HUES6 (cell line): ENCODE measurements at regions not wholly inside any gene's neighbourhood (a gene's known extent, or its start where the extent isn't known, plus 50 kb on each side); places are given as distances from the start of the nearest gene placed in this dataset.

Source experiments
- H3K27ac ChIP-seq: 2 replicates; pipeline ENCODE4 v1.7.0; 2013; ENCODE audit warnings: low read depth, mild to moderate bottlenecking, low read length, inconsistent platforms
- H3K27me3 ChIP-seq: 2 replicates; pipeline ENCODE4 v1.6.1; 2013; ENCODE audit warnings: low read length; ENCODE audit not compliant: control insufficient read depth, insufficient read depth
- H3K36me3 ChIP-seq: 2 replicates; pipeline ENCODE4 v1.6.1; 2013; ENCODE audit warnings: low read length; ENCODE audit not compliant: control insufficient read depth, insufficient read depth
- H3K4me1 ChIP-seq: 2 replicates; pipeline ENCODE4 v1.6.1; 2013; ENCODE audit warnings: low read length; ENCODE audit not compliant: control insufficient read depth, insufficient read depth
- H3K4me3 ChIP-seq: 2 replicates; pipeline ENCODE4 v1.5.1; 2013; ENCODE audit warnings: low read depth, low read length
- H3K9ac ChIP-seq: one replicate; pipeline ENCODE4 v1.6.1; 2013; ENCODE audit warnings: mild to moderate bottlenecking, low read length
- H3K9me3 ChIP-seq: 2 replicates; pipeline ENCODE4 v1.6.1; 2013; ENCODE audit warnings: low read depth, low read length; ENCODE audit not compliant: control insufficient read depth, insufficient read depth

- H3K9me3 ChIP-seq = peaks cover 12% of the 10 kb centered on the region
- no peak overlapping the region for H3K4me3 ChIP-seq
- no peaks in the 10 kb centered on the region for H3K27me3 ChIP-seq
- H3K9ac ChIP-seq = no peak overlapping the region
- no peak overlapping the region for H3K27ac ChIP-seq
- no peaks in the 10 kb centered on the region for H3K36me3 ChIP-seq
- no peaks in the 10 kb centered on the region for H3K4me1 ChIP-seq
These were observed 170.4 kb downstream of the PTPRC start for GRCh38 chr1:198809247-198809646.

- Histone ChIP-seq H3K27me3 (no peaks in the 10 kb centered on the region), H3K4me3 (no peak overlapping the region), H3K36me3 (no peaks in the 10 kb centered on the region), H3K27ac (no peak overlapping the region), H3K9me3 (peaks cover 21% of the 10 kb centered on the region), H3K4me1 (no peaks in the 10 kb centered on the region), H3K9ac (no peak overlapping the region)
These were observed 172.6 kb downstream of the PTPRC start for GRCh38 chr1:198811449-198811848.

GRCh38 chr1:198823626-198824025, 184.8 kb downstream of the PTPRC start:
- H3K4me3 ChIP-seq = no peak overlapping the region
- no peaks in the 10 kb centered on the region for H3K4me1 ChIP-seq
- no peaks in the 10 kb centered on the region for H3K36me3 ChIP-seq
- no peaks in the 10 kb centered on the region for H3K9me3 ChIP-seq
- H3K9ac ChIP-seq = no peak overlapping the region
- H3K27ac ChIP-seq = no peak overlapping the region
- H3K27me3 ChIP-seq = no peaks in the 10 kb centered on the region

- Histone ChIP-seq H3K9me3 (no peaks in the 10 kb centered on the region), H3K4me1 (no peaks in the 10 kb centered on the region), H3K36me3 (no peaks in the 10 kb centered on the region), H3K9ac (no peak overlapping the region), H3K27ac (no peak overlapping the region), H3K27me3 (no peaks in the 10 kb centered on the region), H3K4me3 (no peak overlapping the region)
These were observed 186.4 kb downstream of the PTPRC start for GRCh38 chr1:198825254-198825653.

GRCh38 chr1:198829356-198829755, 190.5 kb downstream of the PTPRC start:
- no peak overlapping the region for H3K4me3 ChIP-seq
- no peaks in the 10 kb centered on the region for H3K36me3 ChIP-seq
- H3K9me3 ChIP-seq = no peaks in the 10 kb centered on the region
- no peaks in the 10 kb centered on the region for H3K27me3 ChIP-seq
- H3K9ac ChIP-seq = no peak overlapping the region
- H3K27ac ChIP-seq = no peak overlapping the region
- H3K4me1 ChIP-seq = no peaks in the 10 kb centered on the region

- no peak overlapping the region for H3K9ac ChIP-seq
- no peaks in the 10 kb centered on the region for H3K36me3 ChIP-seq
- H3K27me3 ChIP-seq = no peaks in the 10 kb centered on the region
- H3K27ac ChIP-seq = no peak overlapping the region
- no peak overlapping the region for H3K4me3 ChIP-seq
- no peaks in the 10 kb centered on the region for H3K9me3 ChIP-seq
- H3K4me1 ChIP-seq = no peaks in the 10 kb centered on the region
These were observed 191.1 kb downstream of the PTPRC start for GRCh38 chr1:198829944-198830343.

- H3K9ac ChIP-seq = no peak overlapping the region
- H3K27me3 ChIP-seq = no peaks in the 10 kb centered on the region
- H3K4me1 ChIP-seq = no peaks in the 10 kb centered on the region
- H3K9me3 ChIP-seq = no peaks in the 10 kb centered on the region
- H3K27ac ChIP-seq = no peak overlapping the region
- no peaks in the 10 kb centered on the region for H3K36me3 ChIP-seq
- no peak overlapping the region for H3K4me3 ChIP-seq
These were observed 191.6 kb downstream of the PTPRC start for GRCh38 chr1:198830412-198830811.

GRCh38 chr1:198833706-198834503, 195.1 kb downstream of the PTPRC start:
- Histone ChIP-seq H3K27ac (no peak overlapping the region), H3K36me3 (no peaks in the 10 kb centered on the region)

GRCh38 chr1:198837278-198838021, 198.6 kb downstream of the PTPRC start:
- no peaks in the 10 kb centered on the region for H3K9me3 ChIP-seq
- H3K9ac ChIP-seq = no peak overlapping the region
- no peak overlapping the region for H3K4me3 ChIP-seq
- no peaks in the 10 kb centered on the region for H3K36me3 ChIP-seq
- H3K4me1 ChIP-seq = no peaks in the 10 kb centered on the region
- no peaks in the 10 kb centered on the region for H3K27me3 ChIP-seq
- no peak overlapping the region for H3K27ac ChIP-seq

More at GRCh38 chr1:198833706-198834503, 195.1 kb downstream of the PTPRC start:
- Histone ChIP-seq H3K4me1 (no peaks in the 10 kb centered on the region), H3K4me3 (no peak overlapping the region), H3K9ac (no peak overlapping the region), H3K27me3 (no peaks in the 10 kb centered on the region), H3K9me3 (no peaks in the 10 kb centered on the region)

- Histone ChIP-seq H3K4me1 (no peaks in the 10 kb centered on the region), H3K4me3 (no peak overlapping the region), H3K36me3 (no peaks in the 10 kb centered on the region), H3K9ac (no peak overlapping the region), H3K27ac (no peak overlapping the region), H3K27me3 (no peaks in the 10 kb centered on the region), H3K9me3 (no peaks in the 10 kb centered on the region)
These were observed 199.1 kb downstream of the PTPRC start for GRCh38 chr1:198838022-198838342.

- Histone ChIP-seq H3K9me3 (no peaks in the 10 kb centered on the region), H3K27me3 (no peaks in the 10 kb centered on the region), H3K4me1 (no peaks in the 10 kb centered on the region), H3K36me3 (no peaks in the 10 kb centered on the region), H3K4me3 (no peak overlapping the region), H3K9ac (no peak overlapping the region), H3K27ac (no peak overlapping the region)
These were observed 202.6 kb downstream of the PTPRC start for GRCh38 chr1:198841477-198841876.
